HL-60/S4 treated with phorbol 12-myristate 13-acetate at 8.2 ng/mL for 4 days and 3 days (cell line): ENCODE measurements at regions not wholly inside any gene's neighbourhood (a gene's known extent, or its start where the extent isn't known, plus 50 kb on each side); places are given as distances from the start of the nearest gene placed in this dataset.
"Not testable (repeated sequence)": the region's sequence is repeated elsewhere in the genome, so short reads cannot be mapped to it uniquely, and the experiment has no call there.

Experiments
- in situ Hi-C: fragments of 300-500 bp; cut with MboI; formaldehyde crosslinking; loops from 2 replicates; pipeline ENCODE4 v1.15.0; 2022; ENCODE audit warnings: low sequenced_read_pairs

DNA sequence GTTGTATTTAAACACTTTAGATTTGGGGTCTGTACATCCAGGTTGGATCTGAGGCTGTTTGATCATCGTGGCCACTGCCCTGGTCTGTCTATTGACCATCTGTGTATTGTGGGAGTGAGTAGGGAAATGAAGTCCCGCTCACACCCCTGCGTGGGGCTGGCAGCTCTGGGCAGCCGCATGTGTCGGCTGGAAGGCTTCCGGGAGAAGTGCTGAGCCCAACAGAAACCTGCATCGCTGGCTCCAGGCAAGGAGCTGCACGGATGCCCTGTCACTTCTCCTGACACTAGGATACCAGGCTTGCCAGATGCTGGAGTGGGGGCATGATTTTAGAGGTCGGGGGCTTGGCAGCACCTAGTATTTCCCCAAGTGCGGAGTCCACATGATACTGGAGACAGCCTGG is 93.6 kb downstream of the PHETA1 start:
- in situ Hi-C loops = no loop called here

DNA sequence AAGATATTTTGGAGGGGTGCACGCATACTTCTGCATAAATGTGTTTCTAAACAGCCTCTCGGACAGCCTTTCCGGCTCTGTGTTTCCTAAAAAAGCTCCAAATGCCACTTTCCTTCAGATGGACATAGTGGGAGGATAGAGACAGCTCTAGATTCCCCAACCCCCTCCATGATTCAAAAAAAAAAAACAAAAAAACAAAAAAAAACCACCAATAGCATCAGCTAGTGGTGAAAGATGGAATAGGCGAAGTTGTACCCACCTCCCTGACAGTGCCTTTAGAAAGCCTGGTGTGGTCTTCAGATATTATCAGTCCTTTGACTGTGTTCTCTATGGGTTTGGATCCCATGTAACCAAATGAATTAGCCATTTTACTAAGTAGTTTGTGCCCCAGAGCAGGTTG is 94.1 kb downstream of the PHETA1 start:
- in situ Hi-C loops = no loop called here

DNA sequence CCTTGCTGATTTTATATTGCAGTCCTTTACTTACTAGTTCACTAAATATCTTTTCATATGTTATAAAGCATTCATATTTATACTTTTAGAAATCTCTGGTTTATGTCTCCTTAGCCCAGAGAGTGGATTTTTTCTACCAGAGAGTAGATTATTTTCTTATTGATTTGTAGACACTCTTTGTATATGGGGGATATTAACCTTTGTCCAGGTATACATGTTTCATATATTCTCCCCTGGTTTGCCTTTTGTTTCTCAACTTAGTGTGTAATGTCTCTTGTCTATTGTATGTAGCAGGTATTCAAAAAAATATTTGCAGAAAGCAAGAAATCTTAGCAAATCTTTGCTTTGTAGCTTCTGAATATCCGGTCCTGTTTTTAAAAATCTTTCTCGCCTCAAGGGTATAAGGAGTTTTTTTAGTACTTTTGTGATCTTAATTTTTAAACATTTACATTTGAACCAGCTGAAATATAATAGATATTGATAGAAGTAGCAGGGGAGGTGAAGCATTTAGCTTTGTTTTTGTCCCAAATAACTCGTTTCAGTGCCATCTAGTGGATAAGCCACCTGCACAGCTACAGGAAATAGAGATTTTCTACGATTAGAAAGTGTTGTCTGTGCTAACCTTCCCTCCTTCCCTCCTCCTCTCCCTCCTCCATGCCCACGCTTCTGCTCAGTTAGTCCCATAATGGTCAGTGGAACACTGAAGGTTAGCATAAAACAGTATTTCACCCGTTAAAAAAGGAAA is 97.0 kb downstream of the PHETA1 start:
- in situ Hi-C loops = no loop called here

DNA sequence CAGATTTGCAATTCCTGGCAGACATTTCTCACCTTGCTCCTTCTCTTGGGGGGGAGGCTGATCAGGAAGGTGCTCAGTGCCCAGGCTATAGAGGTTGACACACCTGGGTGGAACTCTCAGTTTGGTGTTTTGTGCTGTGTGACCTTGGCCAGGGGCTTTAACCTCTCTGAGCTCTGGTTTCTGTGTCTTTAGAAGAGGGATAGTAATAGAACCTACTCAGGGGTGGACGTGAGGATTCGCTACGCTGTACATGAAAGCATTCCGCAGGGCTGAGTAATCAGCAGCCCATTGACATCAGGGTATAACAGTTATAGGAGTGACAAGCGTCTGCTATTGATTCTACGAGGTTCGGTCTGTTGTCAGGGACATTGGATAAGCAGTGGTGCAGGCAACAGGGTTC is 98.1 kb downstream of the PHETA1 start:
- in situ Hi-C loops = no loop called here

DNA sequence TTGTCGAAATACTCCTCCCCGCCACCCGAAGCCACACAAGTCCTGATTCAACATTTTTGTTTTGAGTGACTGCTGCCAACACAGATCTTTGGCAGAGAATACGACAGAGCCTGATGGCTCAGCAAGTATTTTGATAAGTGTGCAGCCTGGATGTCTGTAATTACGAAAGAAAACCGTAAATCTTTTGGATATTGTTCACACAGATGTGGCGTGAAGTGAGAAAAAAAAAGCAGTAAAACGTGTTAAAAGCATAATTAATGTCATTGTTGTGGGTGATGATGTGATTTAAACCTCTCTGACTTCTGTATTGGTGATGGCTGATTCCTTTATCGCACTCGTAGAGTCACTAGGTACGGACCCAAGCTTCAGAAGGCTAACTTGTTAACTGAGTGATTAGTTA is 98.7 kb downstream of the PHETA1 start:
- in situ Hi-C loops = no loop called here

DNA sequence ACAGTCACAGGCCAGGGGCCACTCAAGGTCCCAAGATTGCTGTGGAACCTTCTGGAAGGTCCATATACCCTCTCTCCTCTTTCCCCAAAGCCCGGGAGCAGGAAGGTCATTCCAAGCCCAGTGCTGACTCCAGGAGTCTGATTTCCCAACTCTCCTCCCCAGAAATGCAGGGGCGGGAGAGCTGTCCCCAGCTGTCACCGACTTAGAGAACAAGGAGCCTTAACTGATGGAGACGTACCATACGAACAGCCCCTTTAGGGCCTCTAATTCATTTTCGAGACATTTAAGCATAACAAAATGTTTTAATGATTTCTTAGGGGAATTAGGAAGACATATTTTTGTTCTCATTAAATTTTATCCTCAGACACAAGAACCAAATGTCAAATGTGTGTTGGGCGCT is 99.2 kb downstream of the PHETA1 start:
- in situ Hi-C loops = no loop called here

DNA sequence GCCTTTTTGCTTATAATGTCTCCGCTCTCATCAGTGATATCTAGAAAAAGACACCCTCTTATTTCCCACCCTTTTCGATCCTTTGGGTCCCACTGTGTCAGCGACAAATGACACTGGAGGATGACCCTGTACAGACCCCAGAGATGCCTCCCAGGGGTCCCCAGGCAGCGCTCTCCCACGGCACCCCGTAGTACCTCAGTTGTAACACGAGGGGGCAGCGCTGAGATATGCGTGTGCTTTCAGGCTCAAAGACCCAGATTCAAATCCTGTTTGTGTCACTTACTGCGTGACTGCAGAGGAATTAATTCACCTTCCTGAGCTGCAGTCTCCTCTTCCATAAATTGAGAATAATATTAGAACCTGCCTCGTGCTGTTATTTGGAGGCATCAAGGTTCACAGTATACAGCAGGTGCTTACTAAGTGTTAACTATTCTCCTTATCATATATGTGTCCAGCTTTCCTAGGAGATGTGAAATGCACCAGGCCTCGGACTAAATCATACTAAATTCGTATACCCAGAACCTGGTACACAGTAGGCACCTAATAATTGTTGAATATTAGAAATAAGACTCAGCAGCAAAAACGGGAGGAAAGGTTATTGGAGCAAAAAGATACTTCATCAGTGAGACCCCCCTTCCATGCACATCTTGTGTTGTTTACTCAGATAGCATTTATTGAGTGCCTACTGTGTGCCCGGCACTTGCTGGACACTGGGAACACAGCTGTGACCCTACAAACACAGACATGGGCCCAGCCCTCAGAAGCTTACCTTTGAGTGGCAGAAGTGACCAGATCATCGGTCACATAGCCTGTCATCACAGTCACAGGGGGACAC is 99.9 kb downstream of the PHETA1 start:
- in situ Hi-C loops = no loop called here

DNA sequence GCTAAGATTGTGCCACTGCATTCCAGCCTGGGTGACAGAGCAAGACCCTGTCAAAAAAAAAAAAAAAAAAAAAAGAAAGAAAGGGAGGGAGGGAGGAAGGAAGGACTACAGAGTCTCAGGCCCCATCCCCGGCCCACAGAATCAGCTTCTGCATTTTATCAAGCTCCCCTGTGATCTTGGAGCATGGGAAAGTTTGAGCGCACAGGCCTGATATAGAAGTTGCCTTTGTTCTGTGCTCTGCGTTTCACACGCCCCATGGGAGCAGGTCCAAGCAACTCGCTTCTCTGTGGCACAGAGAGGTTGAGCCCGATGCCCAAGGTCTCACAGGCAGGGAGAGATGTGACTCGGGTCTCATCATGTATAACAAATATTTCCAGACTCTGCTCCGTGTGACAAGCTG is 101.8 kb downstream of the PHETA1 start:
- in situ Hi-C loops = no loop called here

DNA sequence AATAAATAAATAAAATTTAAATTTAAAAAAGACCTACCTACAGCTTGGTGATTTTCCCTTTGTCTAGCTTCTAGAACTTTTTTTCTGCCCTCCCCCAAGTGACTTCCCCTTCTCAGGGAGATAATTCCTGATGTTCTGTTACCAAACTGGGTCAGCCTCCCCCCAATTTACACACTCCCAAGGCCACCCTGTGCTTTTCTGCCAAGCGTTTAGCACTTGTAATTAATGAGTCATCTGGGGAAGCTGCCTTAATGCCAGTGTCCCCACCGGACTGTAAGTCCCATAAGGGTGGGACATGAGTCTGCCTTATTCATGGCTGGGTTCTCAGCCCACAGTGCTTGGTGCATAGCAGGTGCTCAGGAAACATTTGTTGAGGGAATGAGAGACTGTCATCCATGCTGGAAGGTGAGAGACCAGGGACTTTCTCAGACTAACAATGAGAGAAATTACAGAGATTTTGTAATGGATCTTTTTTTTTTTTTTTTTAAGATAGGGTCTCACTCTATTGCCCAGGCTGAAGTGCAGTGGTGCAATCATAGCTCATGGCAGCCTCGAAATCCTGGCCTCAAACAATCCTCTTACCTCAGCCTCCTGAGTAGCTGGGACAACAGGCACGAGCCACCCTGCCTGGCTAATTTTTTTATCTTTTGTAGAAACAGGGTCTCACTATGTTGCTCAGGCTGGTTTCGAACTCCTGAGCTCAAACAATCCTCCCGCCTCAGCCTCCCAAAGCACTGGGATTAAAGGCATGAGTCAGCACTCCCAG is 106.8 kb downstream of the PHETA1 start:
- in situ Hi-C loops = no loop called here

DNA sequence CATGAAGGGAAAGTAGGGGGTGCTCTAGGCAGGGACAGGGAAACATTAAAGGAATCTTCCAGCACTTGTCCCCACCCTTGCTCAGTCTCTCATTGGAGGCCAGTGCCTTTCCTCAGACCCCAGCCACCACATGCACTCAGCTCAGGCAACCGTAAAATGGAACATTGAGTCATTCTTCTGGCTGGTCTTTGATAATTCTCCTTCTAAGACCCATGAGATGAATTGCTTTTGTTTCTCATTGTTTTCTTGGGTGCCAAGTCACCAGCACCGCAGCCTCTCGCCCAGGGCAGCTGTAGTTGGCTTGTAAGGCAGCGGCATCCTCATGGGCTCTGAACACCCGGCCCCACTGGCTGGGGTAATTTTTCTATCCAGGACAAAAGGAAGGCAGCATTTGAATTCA is 108.2 kb downstream of the PHETA1 start:
- in situ Hi-C loops = no loop called here

DNA sequence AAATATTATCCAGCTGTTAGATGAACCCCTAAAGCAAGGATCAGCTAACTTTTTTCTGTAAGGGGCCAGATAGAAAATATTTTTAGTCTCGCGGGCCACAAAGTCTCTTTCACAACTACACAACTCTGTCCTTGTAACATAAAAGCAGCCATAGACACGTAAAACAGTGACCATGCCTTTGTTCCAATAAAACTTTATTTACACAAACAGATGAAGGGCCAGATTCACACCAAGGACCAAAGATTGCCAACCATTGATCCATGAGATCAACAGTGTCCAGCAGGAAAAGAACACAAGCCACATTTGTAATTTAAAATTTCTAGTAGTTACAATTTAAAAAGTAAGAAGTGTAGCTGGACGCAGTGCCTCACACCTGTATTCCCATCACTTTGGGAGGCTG is 109.7 kb downstream of the PHETA1 start:
- in situ Hi-C loops = no loop called here

DNA sequence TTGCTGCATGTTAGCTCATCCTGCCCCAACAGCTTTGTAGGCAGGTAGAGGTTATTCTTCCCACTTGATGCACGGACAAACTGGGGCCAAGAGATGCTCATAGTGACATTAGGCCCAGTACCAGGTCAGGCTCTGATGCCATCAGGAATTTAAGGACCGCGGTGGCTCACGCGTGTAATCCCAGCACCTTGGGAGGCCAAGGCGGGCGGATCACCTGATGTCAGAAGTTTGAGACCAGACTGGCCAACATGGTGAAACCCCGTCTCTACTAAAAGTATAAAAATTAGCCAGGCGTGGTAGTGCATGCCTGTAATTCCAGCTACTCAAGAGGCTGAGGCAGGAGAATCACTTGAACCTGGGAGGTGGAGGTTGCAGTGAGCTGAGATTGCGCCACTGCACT is 110.8 kb downstream of the PHETA1 start:
- in situ Hi-C loops = not testable (repeated sequence)

DNA sequence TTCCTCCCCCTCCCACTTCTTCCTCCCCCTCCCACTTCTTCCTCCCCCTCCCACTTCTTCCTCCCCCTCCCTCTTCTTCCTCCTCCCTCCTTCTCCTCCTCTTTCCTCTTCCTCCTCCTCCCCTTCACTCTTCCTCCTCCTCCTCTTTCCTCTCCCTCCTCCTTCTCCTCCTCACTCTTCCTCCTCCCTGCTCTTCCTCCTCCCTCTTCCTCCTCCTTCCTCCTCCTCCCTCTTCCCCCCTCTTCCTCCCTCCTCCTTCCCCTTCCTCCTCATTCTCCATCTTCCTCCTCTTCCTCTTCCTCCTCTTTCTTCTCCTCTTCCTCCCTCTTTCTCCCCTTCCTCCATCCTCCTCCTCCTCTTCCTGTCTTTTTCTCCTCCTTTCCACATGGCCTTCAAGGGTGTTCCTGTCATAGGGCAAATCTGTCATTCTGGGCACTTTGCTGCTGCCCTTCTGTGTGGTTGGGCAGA is 111.4 kb downstream of the PHETA1 start:
- in situ Hi-C loops = no loop called here

DNA sequence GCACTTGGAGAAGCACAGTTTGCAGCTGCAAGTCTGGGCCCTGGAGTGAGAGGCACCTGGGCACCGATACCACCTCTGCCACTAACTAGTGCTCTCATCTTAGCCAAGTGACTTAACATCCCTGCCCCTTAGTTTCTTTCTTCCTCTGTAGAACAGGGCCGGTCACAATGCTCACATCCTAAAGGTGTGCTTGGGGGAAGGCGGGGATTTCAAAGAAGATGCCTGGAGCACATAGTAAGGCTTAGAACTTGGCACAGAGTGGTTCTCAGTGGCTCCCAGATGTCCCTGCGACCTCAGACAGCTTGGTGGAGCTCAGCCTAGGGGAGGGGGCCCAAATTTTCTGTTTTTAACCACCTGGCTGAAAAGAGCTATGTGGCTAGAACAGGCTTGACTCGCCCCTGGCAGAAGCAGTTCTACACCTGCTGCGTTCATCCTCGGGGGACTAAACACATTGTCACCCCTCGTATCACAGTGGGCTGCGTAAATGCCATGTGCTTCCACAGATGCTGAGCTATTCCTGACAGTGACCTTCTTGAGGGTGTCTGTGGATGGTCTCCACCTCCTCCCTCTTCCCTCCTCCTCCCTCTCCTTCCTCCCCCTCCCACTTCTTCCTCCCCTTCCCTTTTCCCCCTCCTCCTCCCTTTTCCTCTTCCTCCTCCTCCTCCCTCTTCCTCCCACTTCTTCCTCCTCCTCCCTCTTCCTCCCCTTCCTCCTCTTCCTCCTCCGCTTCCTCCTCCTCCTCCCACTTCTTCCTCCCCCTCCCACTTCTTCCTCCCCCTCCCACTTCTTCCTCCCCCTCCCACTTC is 112.1 kb downstream of the PHETA1 start:
- in situ Hi-C loops = no loop called here

DNA sequence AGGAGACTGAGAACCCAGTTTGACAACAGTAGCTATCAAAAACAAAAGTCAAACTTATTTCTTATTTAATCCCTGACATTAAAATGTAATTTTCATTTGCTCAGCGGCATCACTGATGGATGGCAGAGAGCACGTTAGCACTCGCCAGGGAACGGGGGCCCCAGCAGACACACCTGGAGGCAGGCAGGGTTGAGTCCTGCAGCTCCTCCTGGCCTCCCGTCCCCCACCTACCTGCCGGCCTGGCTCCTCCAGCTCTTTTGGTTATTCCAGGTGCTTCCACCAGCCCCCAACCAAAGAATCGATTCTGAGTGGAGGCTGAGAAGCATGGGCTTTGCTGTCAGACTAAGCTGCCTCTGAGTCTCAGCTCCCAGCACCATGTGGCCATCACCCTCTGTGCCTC is 113.6 kb downstream of the PHETA1 start:
- in situ Hi-C loops = no loop called here

DNA sequence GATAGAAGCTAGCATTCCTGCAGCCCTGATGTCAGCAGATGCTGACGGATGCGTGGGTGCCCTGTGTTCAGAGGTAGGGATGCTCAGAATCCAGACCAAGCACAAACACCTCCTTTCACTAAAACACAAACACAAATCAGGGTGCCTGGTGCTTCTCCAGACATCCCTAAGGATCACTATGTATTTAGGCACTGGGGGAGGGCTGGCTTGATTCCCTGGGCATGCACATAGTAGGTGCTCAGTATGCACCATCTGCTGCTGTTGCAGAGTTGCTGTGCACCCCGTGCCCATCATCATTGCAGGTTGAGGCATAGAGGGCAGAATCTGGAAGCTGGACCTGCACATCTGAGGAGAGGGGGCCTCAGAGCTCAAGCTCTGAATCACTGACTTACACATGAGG is 114.8 kb downstream of the PHETA1 start:
- in situ Hi-C loops = no loop called here

DNA sequence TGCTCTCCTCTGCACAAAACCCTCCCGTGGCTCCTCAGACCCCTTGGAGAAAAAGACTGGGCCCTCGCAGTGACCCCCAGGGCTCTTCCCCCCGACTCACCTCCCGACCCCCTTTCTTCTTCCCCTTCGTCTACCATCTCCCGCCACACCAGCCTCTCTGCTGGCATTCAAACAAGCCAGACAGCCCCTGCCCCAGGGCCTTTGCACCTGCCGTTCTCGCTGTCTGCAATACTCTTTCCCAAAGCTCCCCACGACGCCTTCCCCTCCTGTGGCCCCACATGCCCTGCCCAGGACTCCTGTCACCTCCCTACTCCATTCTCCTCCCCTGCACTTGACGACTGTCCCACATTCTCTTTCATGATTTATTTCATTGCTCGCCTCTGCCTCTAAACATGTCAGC is 115.7 kb downstream of the PHETA1 start:
- in situ Hi-C loops = no loop called here

DNA sequence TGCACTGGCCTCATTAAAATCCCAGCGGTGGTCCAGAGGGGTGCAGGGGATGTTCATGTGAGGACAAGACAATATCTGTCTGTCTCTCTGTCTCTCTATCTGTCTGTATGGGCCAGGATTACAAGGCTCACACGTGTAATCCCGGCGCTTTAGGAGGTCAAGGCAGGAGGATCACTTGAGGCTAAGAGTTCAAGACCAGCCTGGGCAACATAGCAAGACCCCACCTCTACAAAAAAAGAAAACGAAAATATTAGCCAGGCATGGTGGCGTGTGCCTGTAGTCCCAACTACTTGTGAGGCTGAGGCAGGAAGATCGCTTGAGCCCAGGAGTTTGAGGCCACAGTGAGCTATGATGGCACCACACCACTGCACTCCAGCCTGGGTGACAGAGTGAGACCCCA is 117.1 kb downstream of the PHETA1 start:
- in situ Hi-C loops = no loop called here

DNA sequence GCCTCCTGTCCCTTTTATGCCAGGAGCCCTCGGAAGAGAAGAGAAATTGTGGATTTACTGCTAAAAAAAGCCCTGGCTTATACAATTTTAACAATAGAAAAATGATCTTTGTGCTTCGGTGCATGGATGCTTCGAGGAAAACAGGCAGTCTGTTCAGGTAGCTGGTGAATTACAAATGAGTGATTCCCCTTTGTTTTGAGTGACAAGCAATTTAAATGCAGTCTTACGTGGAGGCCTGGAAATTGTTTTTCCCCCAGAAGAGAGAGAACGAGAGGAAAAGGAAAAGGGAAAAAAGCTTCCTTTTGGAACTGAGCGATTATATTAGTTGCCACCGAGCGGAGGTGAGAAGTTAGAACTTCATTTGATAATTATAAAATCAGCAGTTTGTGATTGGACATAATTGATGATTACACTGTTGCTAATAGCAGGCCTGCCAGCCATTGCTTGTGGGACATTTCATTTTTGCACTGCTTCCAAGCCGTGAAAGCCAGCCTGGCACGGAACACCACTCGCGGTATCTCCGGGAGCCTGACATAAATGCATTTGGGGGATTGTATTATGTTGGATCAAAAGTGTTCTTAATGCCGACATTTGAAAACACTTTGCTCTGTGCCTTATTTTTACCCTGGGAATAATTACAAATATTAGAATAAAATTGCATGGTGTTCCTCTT is 117.7 kb downstream of the PHETA1 start:
- in situ Hi-C loops = no loop called here

DNA sequence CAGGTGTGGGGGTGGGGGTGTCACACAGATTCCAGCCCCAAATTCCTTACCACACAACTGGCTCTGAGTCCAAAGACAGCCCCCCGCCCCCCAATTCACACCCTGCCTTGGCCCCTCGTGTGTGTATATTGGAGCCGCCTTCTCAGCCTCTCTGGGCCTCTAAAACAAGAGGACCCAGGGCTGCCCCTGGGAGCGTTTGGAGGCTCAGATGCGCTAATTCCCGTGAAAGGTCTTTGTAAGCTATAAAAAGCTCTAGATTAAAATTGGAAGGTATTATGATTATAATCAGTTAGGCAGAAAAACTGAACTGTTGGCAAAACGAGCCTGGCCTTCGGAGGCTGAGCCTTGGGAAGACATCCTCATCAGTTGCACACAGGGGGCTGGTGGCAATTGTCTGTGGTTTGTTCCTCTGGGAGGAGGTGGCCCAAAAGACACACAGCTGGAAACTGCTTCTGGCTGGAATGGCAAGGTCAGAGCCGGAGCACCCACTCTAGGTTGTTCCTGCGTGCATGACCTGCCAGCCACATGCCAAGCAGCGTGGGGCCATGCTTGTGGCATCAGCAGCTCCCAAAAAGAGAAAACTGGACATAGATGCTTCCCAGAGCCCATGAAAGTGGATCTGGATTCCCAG is 118.5 kb downstream of the PHETA1 start:
- in situ Hi-C loops = no loop called here
